ENCODE measurements at regions not wholly inside any gene's neighbourhood (a gene's known extent, or its start where the extent isn't known, plus 50 kb on each side); places are given as distances from the start of the nearest gene placed in this dataset.

DNA sequence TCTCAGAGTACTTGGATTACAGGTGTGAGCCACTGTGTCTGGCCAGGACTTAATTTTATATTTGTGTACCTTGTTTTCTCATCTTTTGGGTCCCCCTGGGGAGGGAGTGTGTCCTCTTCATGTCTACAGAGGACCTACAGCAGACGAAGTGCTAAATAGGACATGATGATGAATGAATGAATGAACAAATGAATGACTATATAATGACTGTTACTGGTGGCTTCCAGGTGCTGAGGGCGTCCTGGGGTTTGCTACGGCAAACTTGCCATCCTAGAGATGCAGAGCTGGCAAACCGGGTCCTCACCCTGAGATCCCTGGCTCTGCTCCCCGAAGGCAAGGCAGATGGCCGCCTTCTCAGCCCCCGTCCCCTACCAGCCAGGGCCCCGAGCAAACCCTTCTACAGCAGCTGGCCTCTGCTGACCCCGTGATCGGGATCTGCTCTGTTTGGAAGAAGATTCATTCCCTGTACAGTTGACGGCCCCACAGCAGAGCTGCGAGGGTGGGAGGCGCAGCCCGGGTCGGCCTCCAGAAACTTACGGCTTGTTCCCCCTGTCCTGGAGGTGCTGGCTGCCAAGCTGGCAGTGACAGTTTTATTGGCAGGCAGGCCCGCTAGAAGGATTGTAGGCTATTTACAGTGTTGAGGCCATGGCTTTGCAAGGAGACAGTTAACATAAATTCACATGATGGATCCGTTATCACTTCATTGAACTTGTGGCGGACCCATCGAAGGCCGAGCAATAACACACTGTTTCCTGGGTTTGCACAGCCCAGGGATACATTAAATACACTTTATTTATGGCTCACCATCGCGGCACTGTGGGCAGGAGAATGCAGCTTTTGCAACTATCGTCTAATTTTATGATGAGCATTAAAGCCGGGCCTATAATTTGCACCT is 197.7 kb upstream of the GSE1 start:
- no peak for DNase-seq

DNA sequence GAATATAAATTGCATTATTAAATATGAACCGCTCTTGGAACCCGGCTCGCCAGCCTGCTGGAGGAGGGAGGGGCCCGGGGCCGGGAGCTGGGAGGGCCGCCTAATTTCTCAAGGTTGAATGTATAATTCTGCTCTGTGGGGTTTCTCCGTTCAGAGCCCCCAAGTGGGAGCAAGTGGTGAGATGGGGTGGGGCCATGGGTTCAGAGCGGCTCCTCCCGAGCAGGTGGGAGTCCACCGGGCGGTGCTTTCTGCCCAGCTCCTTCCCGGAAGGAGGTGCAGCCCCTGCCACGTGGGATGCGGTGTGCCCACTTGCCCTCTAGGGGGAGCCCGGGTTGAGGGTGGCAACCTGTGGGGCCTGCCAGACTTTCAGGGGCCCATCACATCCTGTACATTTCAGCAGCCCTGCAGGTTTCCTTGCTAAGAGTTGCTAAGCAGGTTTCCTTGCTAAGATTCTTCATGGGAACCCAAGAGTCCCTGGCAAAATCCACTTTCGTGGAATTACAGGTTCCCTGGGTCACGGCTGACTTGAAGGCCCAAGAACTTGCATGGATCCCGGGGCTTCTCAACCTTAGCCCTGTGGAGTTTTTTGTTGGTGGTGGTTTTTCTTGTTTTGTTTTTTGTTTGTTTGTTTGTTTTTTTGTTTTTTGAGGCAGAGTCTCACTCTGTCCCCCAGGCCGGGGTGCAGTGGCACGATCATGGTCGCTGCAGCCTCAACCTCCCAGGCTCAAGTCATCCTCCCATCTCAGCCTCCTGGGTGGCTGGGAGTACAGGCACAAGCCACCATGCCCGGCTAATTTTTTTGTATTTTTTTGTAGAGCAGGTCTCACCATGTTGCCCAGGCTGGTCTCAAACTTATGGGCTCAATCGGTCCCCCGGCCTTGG is 196.7 kb upstream of the GSE1 start:
- DNase-seq: peak; percentile 57 to 70 (median 60)

DNA sequence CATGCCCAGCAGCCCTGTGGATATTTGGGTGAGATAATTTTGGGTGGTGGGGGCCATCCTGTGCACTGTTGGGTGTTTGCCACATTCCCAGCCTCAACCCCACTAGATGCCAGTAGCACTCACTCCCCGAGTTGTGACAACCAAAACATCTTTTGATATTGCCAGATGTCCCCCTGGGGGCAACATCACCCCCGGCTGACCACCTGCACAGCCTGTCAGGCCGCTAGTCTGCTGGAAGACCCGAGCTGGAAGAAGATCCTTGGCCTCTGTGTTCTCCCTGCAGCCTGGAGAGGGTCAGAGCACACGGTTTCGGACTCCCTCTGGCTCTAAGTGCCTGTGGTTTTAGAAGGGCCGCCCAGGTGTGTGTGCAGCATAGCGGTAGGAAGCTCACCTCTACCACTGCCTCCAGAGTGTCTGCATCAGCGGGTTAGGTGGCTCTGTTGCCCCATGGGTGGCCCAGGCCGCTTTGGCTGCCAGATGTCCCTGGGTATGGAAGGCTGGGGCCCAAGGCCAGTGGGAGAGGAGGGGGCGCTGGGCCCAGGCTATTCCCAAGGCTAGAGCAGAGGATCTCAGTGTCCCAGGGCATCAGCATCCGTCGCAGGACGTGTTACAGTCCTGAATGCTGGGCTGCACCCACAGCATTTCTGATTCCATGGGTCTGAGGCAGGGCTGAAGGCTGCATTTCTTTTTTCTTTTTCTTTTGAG is 195.8 kb upstream of the GSE1 start:
- no peak for DNase-seq

DNA sequence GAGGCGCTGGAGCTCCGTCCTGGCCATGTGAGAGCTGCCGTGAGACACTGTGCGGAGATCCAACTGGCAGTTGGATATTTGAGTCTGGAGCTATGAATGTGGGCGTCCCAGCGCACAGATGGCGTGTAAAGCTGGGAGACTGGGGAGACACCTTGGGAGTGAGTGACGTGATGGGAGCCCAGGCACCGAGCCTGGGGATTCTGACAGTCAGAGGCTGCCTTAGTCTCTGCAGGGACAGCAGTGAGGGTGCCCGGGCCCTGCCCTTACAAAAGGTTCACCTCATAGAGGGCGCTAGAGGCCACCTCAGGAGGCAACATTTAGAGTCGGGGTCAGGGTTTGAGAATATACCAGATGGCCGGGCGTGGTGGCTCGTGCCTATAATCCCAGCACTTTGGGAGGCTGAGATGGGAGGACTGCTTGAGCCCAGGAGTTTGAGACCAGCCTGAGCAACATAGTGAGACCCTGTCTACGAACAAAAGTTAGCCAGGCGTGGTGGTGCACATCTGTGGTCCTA is 194.1 kb upstream of the GSE1 start:
- no peak for DNase-seq

DNA sequence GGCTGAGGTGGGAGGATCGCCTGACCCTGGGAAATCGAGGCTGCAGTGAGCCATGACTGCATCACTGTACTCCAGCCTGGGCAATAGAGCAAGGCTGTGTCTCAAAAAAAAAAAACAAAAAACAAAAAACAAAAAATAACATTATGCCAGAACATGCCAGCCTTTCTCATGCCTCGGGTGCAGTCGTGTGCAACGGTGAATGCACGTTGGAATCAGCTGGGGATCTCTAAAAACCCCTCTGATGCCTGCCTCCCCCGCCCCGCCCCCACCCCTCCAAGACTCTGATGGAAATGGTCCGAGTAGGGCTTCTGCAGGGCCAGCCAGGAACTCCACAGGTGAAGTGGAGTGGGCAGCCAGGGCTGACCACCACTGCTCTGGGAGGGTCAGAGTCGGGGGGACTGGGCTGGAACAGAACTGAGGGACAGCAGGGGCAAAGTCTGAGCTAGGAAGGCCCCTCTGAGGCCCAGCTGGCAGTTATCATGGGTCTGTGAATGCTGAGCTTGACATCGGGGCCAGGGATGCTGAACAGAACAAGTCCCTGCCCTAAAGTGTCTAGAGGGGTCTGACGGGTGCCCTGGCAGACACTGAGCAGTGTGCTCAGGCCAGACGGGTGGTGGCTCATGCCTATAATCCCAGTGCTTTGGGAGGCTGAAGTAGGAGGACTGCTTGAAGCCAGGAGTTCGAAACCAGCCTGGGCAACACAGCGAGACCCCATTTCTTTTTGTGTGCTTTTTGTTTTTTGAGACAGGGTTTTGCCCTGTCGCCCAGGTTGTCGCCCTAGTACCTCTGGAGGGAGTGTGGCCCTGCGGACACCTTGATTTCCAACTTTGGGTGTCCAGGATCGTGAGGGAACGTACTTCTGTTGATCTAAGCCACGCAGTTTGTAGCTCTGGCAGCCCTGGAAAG is 193.4 kb upstream of the GSE1 start:
- DNase-seq: no peak

- peak; percentile 36 to 81 (median 64) for DNase-seq
Measured at GRCh38 chr16:85420501-85421337, 192.4 kb upstream of the GSE1 start.

DNA sequence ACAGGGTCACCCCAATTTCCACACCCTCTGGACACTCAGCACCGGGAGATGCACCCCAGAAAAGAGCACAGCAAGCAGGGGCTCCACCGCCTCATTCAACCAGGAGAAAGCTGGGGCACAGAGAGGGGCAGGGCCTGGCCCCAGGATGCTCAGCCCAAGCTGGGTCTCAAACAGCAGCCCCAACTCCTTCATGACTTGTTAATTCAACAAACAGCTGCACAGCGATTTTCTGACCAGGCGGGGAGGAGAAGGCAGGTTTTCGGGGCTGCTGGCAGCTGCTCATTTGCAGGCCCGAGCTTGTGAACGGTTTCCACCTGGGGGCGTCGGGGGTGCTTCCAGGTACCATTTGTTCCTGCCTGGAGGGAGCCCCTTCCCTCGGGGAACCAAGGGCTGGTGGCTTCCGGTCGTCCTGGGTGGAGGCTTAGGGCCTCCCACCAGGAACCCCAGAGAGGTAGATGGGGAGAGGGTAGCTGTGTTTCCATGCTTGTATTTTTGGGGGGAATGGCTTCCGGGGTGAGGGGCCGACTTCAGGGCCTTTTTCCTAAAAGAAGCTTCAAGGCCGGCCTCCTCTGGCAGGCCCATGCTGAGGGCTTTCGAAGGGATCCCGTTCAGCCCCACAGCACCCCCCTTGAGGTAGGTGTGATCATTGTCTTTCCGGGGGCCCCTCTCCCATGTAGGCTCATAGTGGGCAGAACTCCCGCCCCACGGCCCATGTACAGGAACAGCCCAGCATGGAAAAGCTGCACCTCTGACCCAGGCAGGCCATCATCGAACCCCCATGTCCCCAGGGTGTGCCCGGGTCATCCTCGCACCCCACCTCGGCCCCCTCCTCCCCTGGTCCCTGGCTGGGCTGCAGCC is 191.6 kb upstream of the GSE1 start:
- no peak for DNase-seq

DNA sequence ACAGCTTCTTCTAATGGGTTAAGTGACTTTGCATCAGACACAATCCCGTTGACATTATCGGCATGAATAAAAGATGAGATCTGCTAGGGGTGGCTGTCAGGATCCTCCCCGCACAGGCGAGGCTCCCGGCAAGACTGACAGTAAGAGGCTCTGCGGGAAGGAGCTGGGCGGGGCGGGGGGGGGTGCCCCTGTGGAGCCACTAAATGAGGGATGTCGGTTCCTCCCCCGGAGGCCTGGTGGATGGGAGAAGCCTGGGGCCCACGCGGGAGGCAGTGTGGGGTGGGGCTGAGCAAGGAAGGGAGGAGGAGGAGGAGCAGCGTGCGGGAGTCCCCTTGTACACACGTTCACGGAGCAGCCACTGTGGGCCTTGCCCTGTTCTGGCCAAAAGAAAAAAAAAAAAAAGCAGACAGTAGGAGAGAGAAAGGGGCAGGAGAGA is 190.9 kb upstream of the GSE1 start:
- DNase-seq: no peak

GRCh38 chr16:85422632-85423550 is 190.2 kb upstream of the GSE1 start:
- DNase-seq: no peak

DNA sequence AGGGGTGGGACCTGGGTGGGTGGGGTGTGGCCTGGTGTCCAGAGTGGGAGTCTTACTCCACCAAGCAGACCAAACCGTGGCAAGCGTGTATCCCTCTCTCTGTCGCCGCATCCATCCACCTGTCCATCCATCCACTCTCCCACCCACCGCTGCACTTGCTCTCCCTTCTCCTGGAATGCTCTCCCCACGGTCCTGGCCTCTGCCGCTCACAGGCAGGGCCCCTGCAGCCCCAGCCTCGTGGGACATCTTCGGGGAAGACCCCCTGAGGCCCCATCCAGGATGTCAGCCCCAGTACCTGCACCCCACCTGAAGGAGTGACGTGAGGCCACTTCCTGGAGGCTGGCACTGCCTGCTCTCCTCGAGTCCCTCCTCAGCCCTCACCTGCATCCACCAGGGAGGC is 189.5 kb upstream of the GSE1 start:
- DNase-seq: no peak

DNA sequence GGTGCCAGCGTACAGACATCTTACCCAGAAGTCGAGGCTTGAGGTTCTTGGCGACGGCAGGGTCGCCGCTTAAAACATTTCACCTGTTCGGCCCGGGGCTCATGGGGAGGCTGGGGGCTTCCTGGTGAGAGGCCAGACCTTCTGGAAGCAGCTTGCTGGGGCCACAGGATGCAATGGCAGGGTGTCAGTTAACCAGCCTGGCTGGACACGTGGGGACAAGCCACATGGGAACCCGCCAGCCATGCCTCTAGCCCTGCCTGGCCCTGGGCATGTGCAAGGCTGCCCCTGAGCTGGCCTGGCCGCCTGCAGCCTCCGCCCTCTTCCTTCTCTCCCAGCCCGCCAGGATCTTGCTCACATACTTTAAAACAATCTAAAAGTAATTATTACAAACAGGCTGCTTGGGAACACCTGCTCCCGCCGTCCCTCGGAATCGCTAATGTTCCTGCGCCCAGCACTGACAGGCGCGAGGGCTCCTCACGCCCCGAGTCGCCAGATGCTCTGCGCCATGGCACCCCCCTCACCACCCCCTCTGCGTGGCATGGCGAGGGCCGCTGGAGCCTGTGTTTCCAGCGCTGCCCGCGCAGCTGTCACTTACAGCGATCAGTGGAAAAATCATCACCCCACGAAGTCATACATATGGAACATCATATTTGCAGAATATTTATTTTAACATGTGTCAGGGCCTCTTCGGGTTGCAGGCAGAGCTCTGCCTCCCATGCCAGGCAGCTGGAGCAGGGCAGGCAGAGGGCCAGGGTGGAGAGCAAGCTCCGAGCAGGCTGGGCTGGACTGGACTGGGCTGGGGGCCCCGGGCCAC is 188.7 kb upstream of the GSE1 start:
- no peak for DNase-seq

- DNase-seq: no peak
Measured at GRCh38 chr16:85425074-85425662, 188.0 kb upstream of the GSE1 start.

- DNase-seq: no peak
Measured at GRCh38 chr16:85426806-85427205, 186.3 kb upstream of the GSE1 start.

GRCh38 chr16:85428168-85428898 is 184.8 kb upstream of the GSE1 start:
- peak in 1 of 6 experiments; percentile 33 for DNase-seq

DNA sequence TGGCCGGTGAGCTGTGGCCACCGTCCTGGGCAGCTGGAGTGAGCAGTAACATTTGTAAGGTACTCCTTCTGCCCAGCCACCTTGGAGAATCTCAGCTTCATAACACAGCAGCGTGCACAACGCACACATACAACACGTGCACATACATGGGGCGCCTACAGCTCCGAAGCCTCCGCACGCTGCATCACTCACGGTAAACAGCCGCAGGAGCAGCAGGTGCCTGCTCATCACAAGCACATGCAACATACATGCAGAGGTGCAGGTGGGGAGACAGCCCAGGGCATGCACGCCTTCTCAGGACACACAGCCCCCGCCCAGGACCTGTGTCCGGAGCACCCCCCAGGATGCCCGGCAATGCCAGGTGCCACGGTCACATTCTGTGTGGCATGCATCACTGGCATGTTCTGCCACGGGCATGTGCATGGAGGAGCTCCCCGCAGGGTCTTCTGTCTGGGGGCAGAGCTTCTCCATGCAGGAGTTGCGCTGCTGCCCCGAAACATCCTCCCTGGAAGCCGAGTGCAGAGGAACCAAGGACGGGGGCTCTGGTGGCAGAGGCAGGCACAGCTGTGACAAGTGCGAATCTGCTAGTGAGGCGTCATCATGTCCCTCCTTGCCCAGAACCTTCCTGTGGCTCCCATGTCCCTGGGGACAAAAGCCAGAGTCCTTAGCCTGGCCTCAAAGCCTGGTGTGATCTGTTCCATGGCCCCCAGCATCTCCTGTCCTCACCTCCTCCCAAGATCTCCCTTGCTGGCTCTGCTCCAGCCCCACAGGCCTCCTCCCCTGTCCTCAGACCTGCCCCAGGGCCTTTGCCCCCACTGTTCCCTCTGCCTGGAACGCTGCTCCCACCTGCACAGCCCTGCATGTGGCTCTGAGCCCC is 184.0 kb upstream of the GSE1 start:
- no peak for DNase-seq
